DOHH2 (cell line): ENCODE measurements at regions not wholly inside any gene's neighbourhood (a gene's known extent, or its start where the extent isn't known, plus 50 kb on each side); places are given as distances from the start of the nearest gene placed in this dataset.

Source experiments
- CTCF ChIP-seq: fragments of 200-600 bp; sonication (generic); IDR thresholded peaks from one replicate; pipeline ENCODE4 v1.5.1; 2014; ENCODE audit warnings: antibody characterized with exemption, mild to moderate bottlenecking, low read depth, low read length; ENCODE audit not compliant: poor library complexity, severe bottlenecking
- EZH2phosphoT487 ChIP-seq: fragments of 200-600 bp; sonication (generic); IDR thresholded peaks from 2 replicates; pipeline ENCODE4 v1.6.1; 2017; ENCODE audit warnings: borderline replicate concordance, mild to moderate bottlenecking, antibody characterized with exemption, low read length, moderate library complexity, mixed read lengths

- no peak for TF ChIP-seq CTCF
- no peak for TF ChIP-seq EZH2phosphoT487
These were observed 591.5 kb upstream of the ANKRD30A start for GRCh38 chr10:36533861-36534260.
